Hepatocyte (in vitro differentiated cells): ENCODE measurements at regions not wholly inside any gene's neighbourhood (a gene's known extent, or its start where the extent isn't known, plus 50 kb on each side); places are given as distances from the start of the nearest gene placed in this dataset.

ENCODE experiments used
- DNase-seq: peaks from one replicate; pipeline ENCODE4 v3.0.0-alpha.2; 2016; ENCODE audit warnings: low spot score
- H2AFZ ChIP-seq: fragments of 200-600 bp; sonication (generic); 2 replicates; pipeline ENCODE4 v1.6.0; 2016; ENCODE audit warnings: antibody characterized with exemption, mild to moderate bottlenecking
- H3K27ac ChIP-seq: fragments of 200-600 bp; sonication (generic); 2 replicates; pipeline ENCODE4 v1.5.1; 2016; ENCODE audit warnings: mild to moderate bottlenecking
- H3K27me3 ChIP-seq: fragments of 200-600 bp; sonication (generic); 2 replicates; pipeline ENCODE4 v1.6.1; 2016
- H3K36me3 ChIP-seq: fragments of 200-600 bp; sonication (generic); replicated peaks from 2 replicates; pipeline ENCODE4 v1.5.1; 2016; ENCODE audit warnings: low read depth; ENCODE audit not compliant: insufficient read depth
- H3K4me1 ChIP-seq: fragments of 200-600 bp; sonication (generic); 2 replicates; pipeline ENCODE4 v1.5.1; 2016; ENCODE audit warnings: mild to moderate bottlenecking, moderate library complexity; ENCODE audit not compliant: insufficient read depth
- H3K4me2 ChIP-seq: fragments of 200-600 bp; sonication (generic); 2 replicates; pipeline ENCODE4 v1.6.0; 2016
- H3K4me3 ChIP-seq: fragments of 200-600 bp; sonication (generic); 2 replicates; pipeline ENCODE4 v1.5.1; 2016; ENCODE audit warnings: mild to moderate bottlenecking
- H3K79me2 ChIP-seq: fragments of 200-600 bp; sonication (generic); 2 replicates; pipeline ENCODE4 v1.6.0; 2017; ENCODE audit warnings: mild to moderate bottlenecking
- H3K9me2 ChIP-seq: fragments of 200-600 bp; sonication (generic); replicated peaks from 2 replicates; pipeline ENCODE4 v1.6.0; 2017; ENCODE audit warnings: mild to moderate bottlenecking; ENCODE audit not compliant: insufficient read depth
- H3K9me3 ChIP-seq: fragments of 200-600 bp; sonication (generic); 2 replicates; pipeline ENCODE4 v1.5.1; 2016; ENCODE audit warnings: low read depth, mild to moderate bottlenecking
- H4K20me1 ChIP-seq: fragments of 200-600 bp; sonication (generic); 2 replicates; pipeline ENCODE4 v1.6.0; 2016; ENCODE audit warnings: mild to moderate bottlenecking; ENCODE audit not compliant: insufficient read depth, poor library complexity, severe bottlenecking
- EZH2 ChIP-seq: fragments of 200-600 bp; sonication (generic); IDR thresholded peaks from 2 replicates; pipeline ENCODE4 v1.6.1; 2016; ENCODE audit warnings: antibody characterized with exemption, mild to moderate bottlenecking, borderline replicate concordance
- EZH2phosphoT487 ChIP-seq: fragments of 200-600 bp; sonication (generic); IDR thresholded peaks from one replicate; pipeline ENCODE4 v1.6.1; 2018; ENCODE audit warnings: antibody characterized with exemption, mild to moderate bottlenecking, low read depth, moderate library complexity; ENCODE audit not compliant: unreplicated experiment, severe bottlenecking
- WGBS: methylation state at CpG from one replicate; pipeline ENCODE4 v1.1.6; 2016; ENCODE audit warnings: low lambda C conversion rate; ENCODE audit errors: missing lambda C conversion rate; 5-methylcytosine and 5-hydroxymethylcytosine counted together
- TF ChIP-seq, protein P1 (sequence below): fragments of 200-600 bp; sonication (generic); IDR thresholded peaks from 2 replicates; pipeline ENCODE4 v1.5.1; 2016; ENCODE audit warnings: antibody characterized with exemption, mild to moderate bottlenecking; ENCODE audit not compliant: poor library complexity

DNA sequence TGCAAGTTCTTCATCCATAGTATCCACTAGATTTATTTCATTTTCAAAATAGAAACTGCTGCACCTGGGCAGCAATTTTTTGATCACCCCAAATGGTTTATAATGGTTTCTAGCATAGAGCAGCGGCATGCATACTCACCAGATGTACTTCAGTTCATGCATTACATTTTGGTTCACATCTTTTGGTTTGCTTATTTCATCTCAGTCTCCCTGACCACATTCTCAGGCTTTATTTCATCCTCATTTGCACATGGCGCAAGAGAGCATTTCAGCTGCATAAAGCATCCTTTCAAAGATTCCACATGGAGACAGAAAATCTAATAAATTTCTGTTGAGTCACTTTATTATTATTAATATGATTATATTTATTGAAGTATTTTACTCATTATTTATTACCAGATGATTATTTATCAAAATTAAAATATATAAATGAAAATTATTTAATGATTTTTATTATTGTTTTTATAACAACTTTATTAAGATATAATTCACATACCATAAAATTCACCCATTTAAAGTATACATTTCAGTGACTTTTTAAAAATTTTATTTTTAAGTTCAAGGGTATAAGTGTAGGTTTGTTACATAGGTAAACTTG is 284.6 kb downstream of the TXNL1 start:
- H3K36me3 ChIP-seq: no peaks in the 10 kb centered on the region
- no peak overlapping the region for H2AFZ ChIP-seq
- WGBS: 92% methylated on average over 2 of the region's 2 CpGs
- H4K20me1 ChIP-seq: no peaks in the 10 kb centered on the region
- H3K27ac ChIP-seq: no peak overlapping the region
- no peak for DNase-seq
- H3K4me1 ChIP-seq: no peaks in the 10 kb centered on the region
- H3K4me3 ChIP-seq: no peak overlapping the region
- no peak overlapping the region for H3K4me2 ChIP-seq
- no peak for TF ChIP-seq EZH2phosphoT487
- TF ChIP-seq, protein P1, sequence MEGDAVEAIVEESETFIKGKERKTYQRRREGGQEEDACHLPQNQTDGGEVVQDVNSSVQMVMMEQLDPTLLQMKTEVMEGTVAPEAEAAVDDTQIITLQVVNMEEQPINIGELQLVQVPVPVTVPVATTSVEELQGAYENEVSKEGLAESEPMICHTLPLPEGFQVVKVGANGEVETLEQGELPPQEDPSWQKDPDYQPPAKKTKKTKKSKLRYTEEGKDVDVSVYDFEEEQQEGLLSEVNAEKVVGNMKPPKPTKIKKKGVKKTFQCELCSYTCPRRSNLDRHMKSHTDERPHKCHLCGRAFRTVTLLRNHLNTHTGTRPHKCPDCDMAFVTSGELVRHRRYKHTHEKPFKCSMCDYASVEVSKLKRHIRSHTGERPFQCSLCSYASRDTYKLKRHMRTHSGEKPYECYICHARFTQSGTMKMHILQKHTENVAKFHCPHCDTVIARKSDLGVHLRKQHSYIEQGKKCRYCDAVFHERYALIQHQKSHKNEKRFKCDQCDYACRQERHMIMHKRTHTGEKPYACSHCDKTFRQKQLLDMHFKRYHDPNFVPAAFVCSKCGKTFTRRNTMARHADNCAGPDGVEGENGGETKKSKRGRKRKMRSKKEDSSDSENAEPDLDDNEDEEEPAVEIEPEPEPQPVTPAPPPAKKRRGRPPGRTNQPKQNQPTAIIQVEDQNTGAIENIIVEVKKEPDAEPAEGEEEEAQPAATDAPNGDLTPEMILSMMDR: no peak
- no peak for TF ChIP-seq EZH2
- no peaks in the 10 kb centered on the region for H3K27me3 ChIP-seq
- no peaks in the 10 kb centered on the region for H3K9me3 ChIP-seq
- no peaks in the 10 kb centered on the region for H3K79me2 ChIP-seq
- H3K9me2 ChIP-seq: no peaks in the 10 kb centered on the region

DNA sequence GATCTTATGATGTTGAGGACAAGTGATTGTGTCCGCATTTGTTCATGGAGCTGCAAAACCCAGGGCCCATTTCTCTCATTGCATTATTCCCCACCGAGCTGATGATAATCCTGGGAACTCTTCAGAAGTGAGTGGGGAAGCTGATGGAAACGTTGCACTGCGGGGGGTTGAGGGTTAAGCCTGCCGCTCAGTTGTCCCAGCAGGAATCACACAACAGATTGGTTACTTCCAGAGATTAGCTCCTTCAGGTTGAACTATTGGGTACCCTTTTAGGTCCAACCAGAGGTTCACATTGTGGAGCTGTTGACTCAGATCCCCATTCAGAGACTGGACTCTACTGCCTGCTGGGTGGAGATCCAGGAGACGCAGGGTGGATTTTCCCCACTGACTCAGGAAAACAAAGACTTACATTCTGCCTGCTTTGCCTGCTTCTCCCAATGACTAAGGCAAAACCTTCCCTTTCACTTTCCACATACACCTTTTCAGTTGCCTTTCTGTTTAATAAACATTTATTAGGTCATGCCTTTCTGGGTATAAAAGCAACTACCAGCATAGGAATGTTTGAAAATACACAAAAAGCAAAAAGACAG is 286.4 kb downstream of the TXNL1 start:
- no peaks in the 10 kb centered on the region for H3K27me3 ChIP-seq
- no peak overlapping the region for H3K4me3 ChIP-seq
- no peaks in the 10 kb centered on the region for H3K36me3 ChIP-seq
- no peaks in the 10 kb centered on the region for H3K4me1 ChIP-seq
- no peak overlapping the region for H3K4me2 ChIP-seq
- H3K27ac ChIP-seq: no peak overlapping the region
- DNase-seq: no peak
- H3K9me3 ChIP-seq: no peaks in the 10 kb centered on the region
- TF ChIP-seq, protein P1: no peak
- TF ChIP-seq EZH2: no peak
- TF ChIP-seq EZH2phosphoT487: no peak
- no peaks in the 10 kb centered on the region for H4K20me1 ChIP-seq
- no peak overlapping the region for H2AFZ ChIP-seq
- no peaks in the 10 kb centered on the region for H3K79me2 ChIP-seq
- H3K9me2 ChIP-seq: no peaks in the 10 kb centered on the region
- WGBS: 68% methylated on average over 6 of the region's 6 CpGs

DNA sequence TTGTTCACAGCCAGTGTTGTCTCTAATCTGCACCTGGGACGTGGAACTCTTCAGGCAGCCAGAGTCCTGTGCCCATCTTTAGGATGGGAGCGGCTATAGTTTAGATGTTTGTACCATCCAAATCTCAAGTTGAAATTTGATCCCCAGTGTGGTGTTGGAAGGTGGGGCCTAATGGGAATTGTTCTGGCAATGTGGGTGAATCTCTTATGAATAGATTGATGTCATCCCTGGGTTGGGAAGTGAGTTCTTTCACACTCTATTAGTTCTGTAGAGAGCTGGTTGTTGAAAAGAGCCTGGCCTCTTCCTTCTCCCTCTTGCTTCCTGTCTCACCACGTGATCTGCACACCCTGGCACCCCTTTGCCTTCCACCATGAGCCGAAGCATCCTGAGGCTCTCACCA is 300.9 kb downstream of the TXNL1 start:
- Histone ChIP-seq H2AFZ (no peak overlapping the region), H3K27me3 (no peaks in the 10 kb centered on the region), H4K20me1 (no peaks in the 10 kb centered on the region), H3K4me1 (no peaks in the 10 kb centered on the region), H3K27ac (no peak overlapping the region), H3K4me3 (no peak overlapping the region), H3K79me2 (no peaks in the 10 kb centered on the region), H3K9me3 (no peaks in the 10 kb centered on the region), H3K4me2 (no peak overlapping the region), H3K9me2 (no peaks in the 10 kb centered on the region), H3K36me3 (no peaks in the 10 kb centered on the region)
- DNase-seq: no peak
- TF ChIP-seq EZH2phosphoT487 (no peak), EZH2 (no peak)
- TF ChIP-seq, protein P1: no peak
- WGBS: 88% methylated on average over 4 of the region's 4 CpGs
